Caco-2 (cell line): ENCODE measurements at regions not wholly inside any gene's neighbourhood (a gene's known extent, or its start where the extent isn't known, plus 50 kb on each side); places are given as distances from the start of the nearest gene placed in this dataset.

ENCODE experiments used
- BruUV-seq: library from RNA; stranded (reverse); fragments of 400-500 nt; replicated peaks from 2 replicates; lab custom pipeline; 2021; lab: Mats Ljungman, UMichigan
- CTCF ChIA-PET: fragments of 300-600 bp; sonication (Branson Sonifier 250); formaldehyde crosslinking; loops from one replicate; lab custom pipeline; 2022; ENCODE audit warnings: antibody characterized with exemption; lab: Charles Lee
- POLR2A ChIA-PET: fragments of 300-600 bp; sonication (Branson Sonifier 250); formaldehyde crosslinking; loops from one replicate; lab custom pipeline; 2022; ENCODE audit warnings: antibody characterized with exemption; lab: Charles Lee
- DNase-seq, 2 experiments: peaks; one replicate each; pipeline versions ENCODE4 v3.0.0 to v3.0.0-alpha.2; 2020 to 2022
- H3K27me3 ChIP-seq: replicated peaks from 2 replicates; pipeline ENCODE4 v1.6.0; 2011; ENCODE audit warnings: low read length; ENCODE audit not compliant: control insufficient read depth, insufficient read depth
- H3K36me3 ChIP-seq: 2 replicates; pipeline ENCODE4 v1.5.1; 2011; ENCODE audit warnings: low read length; ENCODE audit not compliant: control insufficient read depth, insufficient read depth
- H3K4me1 ChIP-seq: fragments of 250-450 bp; sonication (Bioruptor Pico); 2 replicates; pipeline ENCODE4 v1.5.1; 2020; ENCODE audit warnings: mild to moderate bottlenecking
- H3K4me3 ChIP-seq: 2 replicates; pipeline ENCODE4 v1.5.1; 2011; ENCODE audit warnings: low read depth, mild to moderate bottlenecking, control low read depth, low read length
- H3K9me3 ChIP-seq: fragments of 250-450 bp; sonication (Bioruptor Pico); 2 replicates; pipeline ENCODE4 v1.5.1; 2020; ENCODE audit warnings: mild to moderate bottlenecking, moderate library complexity
- H3K27ac Mint-ChIP-seq: one replicate; pipeline ENCODE4 v1.8.0; 2022; ENCODE audit warnings: mixed read lengths; ENCODE audit not compliant: unreplicated experiment
- H3K27me3 Mint-ChIP-seq: one replicate; pipeline ENCODE4 v1.8.0; 2022; ENCODE audit warnings: mixed read lengths; ENCODE audit not compliant: insufficient read depth, unreplicated experiment
- H3K36me3 Mint-ChIP-seq: one replicate; pipeline ENCODE4 v1.8.0; 2022; ENCODE audit warnings: mild to moderate bottlenecking, mixed read lengths; ENCODE audit not compliant: insufficient read depth, unreplicated experiment
- H3K4me1 Mint-ChIP-seq: one replicate; pipeline ENCODE4 v1.8.0; 2022; ENCODE audit warnings: low read depth, mixed read lengths; ENCODE audit not compliant: unreplicated experiment
- H3K4me3 Mint-ChIP-seq: one replicate; pipeline ENCODE4 v1.8.0; 2022; ENCODE audit warnings: mild to moderate bottlenecking, moderate library complexity, mixed read lengths; ENCODE audit not compliant: unreplicated experiment
- H3K9me3 Mint-ChIP-seq: one replicate; pipeline ENCODE4 v1.8.0; 2022; ENCODE audit warnings: mixed read lengths; ENCODE audit not compliant: unreplicated experiment
- intact Hi-C: fragments of 100-400 bp; cut with micrococcal nuclease; formaldehyde crosslinking; loops from one replicate; pipeline ENCODE4 v1.10.0; 2022; ENCODE audit not compliant: unreplicated experiment
- TF ChIP-seq, protein P1 (sequence below), 2 experiments: fragments of 200-600 bp in 1 of 2; IDR thresholded peaks; 1 replicate in 1 of 2; 2 replicates in 1 of 2; pipeline versions ENCODE4 v1.5.1 to v1.8.0; 2011 to 2022; ENCODE audit warnings: antibody characterized with exemption in 1 of 2, control low read depth in 1 of 2, inconsistent platforms in 1 of 2, low read depth in 1 of 2, low read length in 1 of 2, mild to moderate bottlenecking in 1 of 2, moderate library complexity in 1 of 2; ENCODE audit not compliant: insufficient read depth in 1 of 2, severe bottlenecking in 1 of 2, unreplicated experiment in 1 of 2

DNA sequence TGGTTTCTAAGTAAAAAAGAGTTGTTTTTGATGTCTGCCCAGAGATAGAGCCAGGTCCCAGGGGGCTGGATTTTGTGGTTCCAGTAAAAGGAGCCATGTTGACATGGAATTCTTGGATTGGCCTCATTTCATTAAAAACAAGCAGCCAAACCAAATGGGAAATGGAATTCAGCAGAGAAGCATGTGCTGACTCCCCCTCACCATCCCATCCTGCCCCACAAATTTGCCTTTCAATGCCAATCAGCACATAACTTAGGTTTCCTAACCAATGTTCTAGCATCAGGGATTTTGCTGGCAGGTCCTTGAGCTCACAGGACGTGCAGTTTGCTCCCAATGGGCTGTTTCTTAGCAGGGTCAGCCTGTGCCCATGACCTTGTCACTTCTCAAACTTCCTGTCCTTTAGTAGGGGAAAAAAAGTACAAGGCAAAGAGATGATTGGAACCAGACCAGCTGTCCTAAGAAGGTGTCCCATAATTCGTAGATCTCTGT, 101.5 kb upstream of the GADD45A start:
- no peak overlapping the region for H3K4me3 Mint-ChIP-seq
- Histone ChIP-seq H3K9me3 (no peaks in the 10 kb centered on the region), H3K27me3 (no peaks in the 10 kb centered on the region), H3K4me1 (peaks cover 24% of the 10 kb centered on the region), H3K36me3 (no peaks in the 10 kb centered on the region), H3K4me3 (no peak overlapping the region)
- H3K27ac Mint-ChIP-seq: no peak overlapping the region
- BruUV-seq: no TSS peak
- ChIA-PET CTCF (no interaction called here), POLR2A (no interaction called here)
- no peak for DNase-seq
- no peaks in the 10 kb centered on the region for H3K36me3 Mint-ChIP-seq
- H3K9me3 Mint-ChIP-seq: no peaks in the 10 kb centered on the region
- H3K4me1 Mint-ChIP-seq: peaks cover 28% of the 10 kb centered on the region
- intact Hi-C loops: no loop called here
- TF ChIP-seq, protein P1, sequence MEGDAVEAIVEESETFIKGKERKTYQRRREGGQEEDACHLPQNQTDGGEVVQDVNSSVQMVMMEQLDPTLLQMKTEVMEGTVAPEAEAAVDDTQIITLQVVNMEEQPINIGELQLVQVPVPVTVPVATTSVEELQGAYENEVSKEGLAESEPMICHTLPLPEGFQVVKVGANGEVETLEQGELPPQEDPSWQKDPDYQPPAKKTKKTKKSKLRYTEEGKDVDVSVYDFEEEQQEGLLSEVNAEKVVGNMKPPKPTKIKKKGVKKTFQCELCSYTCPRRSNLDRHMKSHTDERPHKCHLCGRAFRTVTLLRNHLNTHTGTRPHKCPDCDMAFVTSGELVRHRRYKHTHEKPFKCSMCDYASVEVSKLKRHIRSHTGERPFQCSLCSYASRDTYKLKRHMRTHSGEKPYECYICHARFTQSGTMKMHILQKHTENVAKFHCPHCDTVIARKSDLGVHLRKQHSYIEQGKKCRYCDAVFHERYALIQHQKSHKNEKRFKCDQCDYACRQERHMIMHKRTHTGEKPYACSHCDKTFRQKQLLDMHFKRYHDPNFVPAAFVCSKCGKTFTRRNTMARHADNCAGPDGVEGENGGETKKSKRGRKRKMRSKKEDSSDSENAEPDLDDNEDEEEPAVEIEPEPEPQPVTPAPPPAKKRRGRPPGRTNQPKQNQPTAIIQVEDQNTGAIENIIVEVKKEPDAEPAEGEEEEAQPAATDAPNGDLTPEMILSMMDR (IDR thresholded peaks at IDR 0.05; ENCODE audit: insufficient read depth in 1 of 2, low read depth in 1 of 2, low read length in 1 of 2, severe bottlenecking in 1 of 2, unreplicated experiment in 1 of 2): no peak
- no peaks in the 10 kb centered on the region for H3K27me3 Mint-ChIP-seq

DNA sequence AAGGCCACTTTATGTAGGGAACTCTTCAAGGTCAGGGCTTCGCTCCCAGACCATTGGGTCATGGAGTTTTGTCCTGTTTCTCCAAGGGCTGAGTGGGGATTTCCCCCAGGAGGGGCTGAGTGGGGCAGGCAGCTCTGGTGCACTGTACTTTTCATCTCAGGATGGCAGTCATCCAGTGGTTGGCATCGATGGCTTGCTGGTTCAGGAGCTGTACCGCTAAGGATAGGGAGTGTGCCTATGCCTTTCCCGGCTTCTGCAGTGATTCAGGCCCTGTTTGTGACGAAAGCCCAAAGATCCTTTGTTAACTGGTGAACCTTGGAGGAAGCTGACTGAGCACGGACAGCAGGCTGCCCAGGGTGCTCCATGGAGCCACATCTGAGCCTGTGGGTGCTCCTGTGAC, 100.1 kb upstream of the GADD45A start:
- H3K9me3 ChIP-seq: no peaks in the 10 kb centered on the region
- H3K4me3 ChIP-seq: no peak overlapping the region
- BruUV-seq: no TSS peak
- Mint-ChIP-seq H3K4me3 (no peak overlapping the region), H3K27me3 (no peaks in the 10 kb centered on the region), H3K9me3 (no peaks in the 10 kb centered on the region), H3K27ac (no peak overlapping the region), H3K36me3 (no peaks in the 10 kb centered on the region), H3K4me1 (peaks cover 18% of the 10 kb centered on the region)
- no peaks in the 10 kb centered on the region for H3K27me3 ChIP-seq
- CTCF ChIA-PET: no interaction called here
- TF ChIP-seq, protein P1 (IDR thresholded peaks at IDR 0.05; ENCODE audit: insufficient read depth in 1 of 2, low read depth in 1 of 2, low read length in 1 of 2, severe bottlenecking in 1 of 2, unreplicated experiment in 1 of 2): no peak
- H3K36me3 ChIP-seq: no peaks in the 10 kb centered on the region
- H3K4me1 ChIP-seq: peaks cover 9% of the 10 kb centered on the region
- intact Hi-C loops: no loop called here
- no peak for DNase-seq
- POLR2A ChIA-PET: no interaction called here

- Histone ChIP-seq H3K27me3 (no peaks in the 10 kb centered on the region), H3K9me3 (no peaks in the 10 kb centered on the region), H3K4me3 (no peak overlapping the region), H3K4me1 (no peaks in the 10 kb centered on the region), H3K36me3 (no peaks in the 10 kb centered on the region)
- Mint-ChIP-seq H3K27ac (no peak overlapping the region), H3K4me1 (peaks cover 7% of the 10 kb centered on the region), H3K9me3 (peaks cover 4% of the 10 kb centered on the region), H3K4me3 (no peak overlapping the region), H3K27me3 (no peaks in the 10 kb centered on the region), H3K36me3 (no peaks in the 10 kb centered on the region)
- no peak for DNase-seq
- POLR2A ChIA-PET: no interaction called here
- CTCF ChIA-PET: no interaction called here
- TF ChIP-seq, protein P1 (IDR thresholded peaks at IDR 0.05; ENCODE audit: insufficient read depth in 1 of 2, low read depth in 1 of 2, low read length in 1 of 2, severe bottlenecking in 1 of 2, unreplicated experiment in 1 of 2): no peak
- intact Hi-C loops: no loop called here
- BruUV-seq: no TSS peak
Measured at GRCh38 chr1:67586596-67586995, 98.4 kb upstream of the GADD45A start.
